Endothelial cell of umbilical vein (primary cell): ENCODE measurements at regions not wholly inside any gene's neighbourhood (a gene's known extent, or its start where the extent isn't known, plus 50 kb on each side); places are given as distances from the start of the nearest gene placed in this dataset.
"Not testable (repeated sequence)": the region's sequence is repeated elsewhere in the genome, so short reads cannot be mapped to it uniquely, and the experiment has no call there.

Source experiments
- BruUV-seq: library from RNA; stranded (reverse); fragments of 400-500 nt; replicated peaks from 2 replicates; lab custom pipeline; 2021; lab: Mats Ljungman, UMichigan
- CTCF ChIA-PET: fragments of 300-600, 350-600 bp; sonication (Branson Sonifier 250); formaldehyde crosslinking; loops from one replicate; lab custom pipeline; 2021; ENCODE audit warnings: antibody characterized with exemption, inconsistent platforms; lab: Charles Lee
- POLR2A ChIA-PET: fragments of 300-600, 350-600 bp; sonication (Branson Sonifier 250); formaldehyde crosslinking; loops from one replicate; lab custom pipeline; 2021; ENCODE audit warnings: antibody characterized with exemption, inconsistent platforms; lab: Charles Lee
- DNase-seq: peaks from one replicate; pipeline ENCODE4 v3.0.0-alpha.2; 2011; ENCODE audit warnings: low read depth, low spot score
- FAIRE-seq: peaks from 2 replicates; lab custom pipeline; 2011; peaks lifted over from hg19 to GRCh38; lab: Jason Lieb, UNC
- H2AFZ ChIP-seq: 2 replicates; pipeline ENCODE4 v1.6.0; 2012; ENCODE audit warnings: low read depth, low read length, control low read depth, inconsistent platforms
- H3K27ac ChIP-seq: 2 replicates; pipeline ENCODE4 v1.5.1; 2011; ENCODE audit warnings: low read depth, mild to moderate bottlenecking, control low read depth, low read length, moderate library complexity; ENCODE audit not compliant: insufficient read depth
- H3K27me3 ChIP-seq, 2 experiments: 2 replicates each; pipeline versions ENCODE4 v1.6.0 to v1.6.1; 2011; ENCODE audit warnings: low read length in 2 of 2, mixed read lengths in 1 of 2; ENCODE audit not compliant: control insufficient read depth in 2 of 2, insufficient read depth in 2 of 2
- H3K36me3 ChIP-seq, 2 experiments: 2 replicates in 1 of 2; 3 replicates in 1 of 2; pipeline ENCODE4 v1.5.1; 2011; ENCODE audit warnings: low read length in 2 of 2, mild to moderate bottlenecking in 1 of 2, moderate library complexity in 1 of 2; ENCODE audit not compliant: control insufficient read depth in 2 of 2, insufficient read depth in 2 of 2; ENCODE audit errors: extremely low read depth in 1 of 2
- H3K4me1 ChIP-seq: 3 replicates; pipeline ENCODE4 v1.5.1; 2011; ENCODE audit warnings: mild to moderate bottlenecking, low read length; ENCODE audit not compliant: control insufficient read depth, insufficient read depth; ENCODE audit errors: extremely low read depth
- H3K4me2 ChIP-seq: 2 replicates; pipeline ENCODE4 v1.6.1; 2011; ENCODE audit warnings: low read length, control low read depth, mixed read lengths; ENCODE audit not compliant: insufficient read depth
- H3K4me3 ChIP-seq, 3 experiments: fragments of 200-600 bp in 1 of 3; sonication (generic), shearing (Covaris generic) in 1 of 3; replicated peaks in 1 of 3; 2 replicates each; pipeline ENCODE4 v1.5.1; 2011 to 2016; ENCODE audit warnings: control low read depth in 3 of 3, low read length in 3 of 3, mild to moderate bottlenecking in 2 of 3, inconsistent platforms in 1 of 3, low read depth in 1 of 3, moderate library complexity in 1 of 3; ENCODE audit not compliant: insufficient read depth in 1 of 3
- H3K79me2 ChIP-seq: 2 replicates; pipeline ENCODE4 v1.6.0; 2012; ENCODE audit warnings: low read length, inconsistent platforms; ENCODE audit not compliant: control insufficient read depth, insufficient read depth
- H3K9ac ChIP-seq: replicated peaks from 2 replicates; pipeline ENCODE3; 2011; ENCODE audit warnings: low read length, control low read depth; ENCODE audit not compliant: insufficient read depth; ENCODE audit errors: extremely low read depth
- H3K9me1 ChIP-seq: replicated peaks from 3 replicates; pipeline ENCODE4 v1.6.0; 2011; ENCODE audit warnings: mild to moderate bottlenecking, low read length; ENCODE audit not compliant: control insufficient read depth, insufficient read depth; ENCODE audit errors: extremely low read depth
- H3K9me3 ChIP-seq: replicated peaks from 2 replicates; pipeline ENCODE4 v1.5.1; 2012; ENCODE audit warnings: low read length, inconsistent platforms; ENCODE audit not compliant: control insufficient read depth, insufficient read depth
- H4K20me1 ChIP-seq: replicated peaks from 2 replicates; pipeline ENCODE3; 2011; ENCODE audit warnings: mild to moderate bottlenecking, low read length; ENCODE audit not compliant: control insufficient read depth, insufficient read depth; ENCODE audit errors: extremely low read depth
- CTCF ChIP-seq, 2 donors: IDR thresholded peaks; 1 replicate in 1 of 2; 2 replicates in 1 of 2; pipeline ENCODE4 v1.5.1; 2011; ENCODE audit warnings: low read length in 2 of 2, mild to moderate bottlenecking in 2 of 2, moderate library complexity in 2 of 2, control low read depth in 1 of 2, inconsistent platforms in 1 of 2, low read depth in 1 of 2; ENCODE audit not compliant: insufficient read depth in 1 of 2; ENCODE audit errors: extremely low read depth in 1 of 2
- EZH2 ChIP-seq: IDR thresholded peaks from 2 replicates; pipeline ENCODE4 v1.6.1; 2012; ENCODE audit warnings: borderline replicate concordance, low read depth, mild to moderate bottlenecking, moderate library complexity, low read length, inconsistent platforms; ENCODE audit not compliant: severe bottlenecking
- FOS ChIP-seq: IDR thresholded peaks from 2 replicates; pipeline ENCODE4 v1.6.1; 2011; ENCODE audit warnings: mild to moderate bottlenecking, low read length, moderate library complexity, borderline replicate concordance; ENCODE audit not compliant: insufficient read depth
- GATA2 ChIP-seq: IDR thresholded peaks from 2 replicates; pipeline ENCODE4 v1.7.0; 2011; ENCODE audit warnings: low read depth, mild to moderate bottlenecking, moderate library complexity, mixed read lengths, low read length; ENCODE audit not compliant: insufficient read length, insufficient read depth
- JUN ChIP-seq: IDR thresholded peaks from 2 replicates; pipeline ENCODE4 v1.6.1; 2011; ENCODE audit warnings: borderline replicate concordance, low read depth; ENCODE audit not compliant: insufficient read length, insufficient read depth
- MYC ChIP-seq: IDR thresholded peaks from one replicate; pipeline ENCODE4 v1.6.1; 2011; ENCODE audit warnings: mild to moderate bottlenecking, low read depth, low read length
- POLR2A ChIP-seq: IDR thresholded peaks from 2 replicates; pipeline ENCODE4 v1.6.1; 2012; ENCODE audit warnings: low read depth, mild to moderate bottlenecking, control low read depth, low read length
- POLR2AphosphoS5 ChIP-seq: IDR thresholded peaks from 2 replicates; pipeline ENCODE4 v1.6.1; 2012; ENCODE audit warnings: low read depth, mild to moderate bottlenecking, control low read depth, low read length, moderate library complexity; ENCODE audit not compliant: insufficient read depth
- dilution Hi-C: fragments of 300-500 bp; cut with MboI; formaldehyde crosslinking; loops from one replicate; pipeline ENCODE4 v1.15.0; 2019; ENCODE audit warnings: low sequenced_read_pairs; ENCODE audit not compliant: extremely low pct_ligation_motif_present
- intact Hi-C: fragments of 100-400 bp; cut with micrococcal nuclease; formaldehyde crosslinking; loops from one replicate; pipeline ENCODE4 v1.10.0; 2022
- TF ChIP-seq, protein P1 (sequence below): IDR thresholded peaks from 2 replicates; pipeline ENCODE4 v1.6.1; 2011; ENCODE audit not compliant: insufficient read depth, insufficient read length

GRCh38 chr20:18876394-18876793, 62.8 kb downstream of the SCP2D1 start:
- H3K9ac ChIP-seq, H3K9me1 ChIP-seq, DNase-seq, H3K4me3 ChIP-seq, intact Hi-C loops, dilution Hi-C loops, H3K4me2 ChIP-seq, POLR2A ChIA-PET, H3K4me1 ChIP-seq, H2AFZ ChIP-seq, H3K27ac ChIP-seq, H3K9me3 ChIP-seq, H4K20me1 ChIP-seq, FAIRE-seq, H3K79me2 ChIP-seq, BruUV-seq, H3K27me3 ChIP-seq, H3K36me3 ChIP-seq, CTCF ChIA-PET: not testable (repeated sequence)

GRCh38 chr20:18879262-18879661, 65.7 kb downstream of the SCP2D1 start:
- no peaks in the 10 kb centered on the region for H3K27me3 ChIP-seq
- H3K9ac ChIP-seq, result no peak overlapping the region
- no peaks in the 10 kb centered on the region for H3K9me1 ChIP-seq
- dilution Hi-C loops (no loop called here), intact Hi-C loops (no loop called here)
- FAIRE-seq, result no peak
- CTCF ChIA-PET, result no interaction called here
- H3K4me3 ChIP-seq, result no peak overlapping the region
- TF ChIP-seq MYC (no peak), POLR2A (no peak), GATA2 (no peak), FOS (no peak), JUN (no peak), CTCF (IDR thresholded peaks at IDR 0.05; ENCODE audit: extremely low read depth in 1 of 2, insufficient read depth in 1 of 2, low read depth in 1 of 2, low read length in 2 of 2) (no peak), EZH2 (no peak), POLR2AphosphoS5 (no peak)
- TF ChIP-seq, protein P1, sequence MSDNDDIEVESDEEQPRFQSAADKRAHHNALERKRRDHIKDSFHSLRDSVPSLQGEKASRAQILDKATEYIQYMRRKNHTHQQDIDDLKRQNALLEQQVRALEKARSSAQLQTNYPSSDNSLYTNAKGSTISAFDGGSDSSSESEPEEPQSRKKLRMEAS, result no peak
- no peaks in the 10 kb centered on the region for H3K79me2 ChIP-seq
- H2AFZ ChIP-seq, result no peak overlapping the region
- no peak overlapping the region for H3K27ac ChIP-seq
- no TSS peak for BruUV-seq
- POLR2A ChIA-PET, result no interaction called here
- H3K36me3 ChIP-seq, result no peaks in the 10 kb centered on the region
- no peaks in the 10 kb centered on the region for H3K9me3 ChIP-seq
- no peaks in the 10 kb centered on the region for H4K20me1 ChIP-seq
- H3K4me2 ChIP-seq, result no peak overlapping the region
- H3K4me1 ChIP-seq, result no peaks in the 10 kb centered on the region
- DNase-seq, result no peak
